GM23338 (cell line): ENCODE measurements at regions not wholly inside any gene's neighbourhood (a gene's known extent, or its start where the extent isn't known, plus 50 kb on each side); places are given as distances from the start of the nearest gene placed in this dataset.

ENCODE experiments used
- ATAC-seq: fragments of 200-7000 bp; cut with Tn5 transposase; 3 replicates; pipeline ENCODE4 v1.9.1; 2020
- DNase-seq: peaks from one replicate; pipeline ENCODE4 v3.0.0-alpha.2; 2015; ENCODE audit warnings: low spot score
- H2AFZ ChIP-seq: fragments of 200-600 bp; sonication (generic); 2 replicates; pipeline ENCODE4 v1.8.0; 2016; ENCODE audit warnings: antibody characterized with exemption, mild to moderate bottlenecking, moderate library complexity
- H3F3A ChIP-seq: fragments of 200-600 bp; sonication (generic); replicated peaks from 2 replicates; pipeline ENCODE4 v1.8.0; 2017; ENCODE audit warnings: antibody characterized with exemption, mixed run types, low read depth
- H3K27ac ChIP-seq: fragments of 200-600 bp; sonication (generic); 2 replicates; pipeline ENCODE4 v1.6.1; 2016; ENCODE audit warnings: low read depth
- H3K27me3 ChIP-seq: fragments of 200-600 bp; sonication (generic); 2 replicates; pipeline ENCODE4 v1.8.0; 2016; ENCODE audit warnings: mild to moderate bottlenecking, mixed run types, moderate library complexity; ENCODE audit not compliant: insufficient read depth
- H3K36me3 ChIP-seq: fragments of 200-600 bp; sonication (generic); 2 replicates; pipeline ENCODE4 v1.8.0; 2016; ENCODE audit warnings: mild to moderate bottlenecking; ENCODE audit not compliant: insufficient read depth
- H3K4me1 ChIP-seq: fragments of 200-600 bp; sonication (generic); 2 replicates; pipeline ENCODE4 v1.8.0; 2016; ENCODE audit warnings: mild to moderate bottlenecking, moderate library complexity; ENCODE audit not compliant: insufficient read depth
- H3K4me2 ChIP-seq: fragments of 200-600 bp; sonication (generic); 2 replicates; pipeline ENCODE4 v1.7.1; 2017; ENCODE audit warnings: mixed run types
- H3K4me3 ChIP-seq: fragments of 200-600 bp; sonication (generic); 2 replicates; pipeline ENCODE4 v1.6.1; 2016; ENCODE audit warnings: mixed run types
- H3K79me2 ChIP-seq: fragments of 200-600 bp; sonication (generic); replicated peaks from 2 replicates; pipeline ENCODE4 v1.8.0; 2017; ENCODE audit warnings: mild to moderate bottlenecking; ENCODE audit not compliant: insufficient read depth
- H3K9me2 ChIP-seq: fragments of 200-600 bp; sonication (generic); 2 replicates; pipeline ENCODE4 v1.8.0; 2017; ENCODE audit not compliant: insufficient read depth
- H4K20me1 ChIP-seq: fragments of 200-600 bp; sonication (generic); replicated peaks from 2 replicates; pipeline ENCODE4 v1.8.0; 2017; ENCODE audit warnings: mild to moderate bottlenecking; ENCODE audit not compliant: insufficient read depth
- H3K27ac Mint-ChIP-seq: 2 replicates; pipeline ENCODE4 v1.8.0; 2020; ENCODE audit warnings: inconsistent platforms, mild to moderate bottlenecking, moderate library complexity, mixed read lengths
- H3K27me3 Mint-ChIP-seq: 3 replicates; pipeline ENCODE4 v1.8.0; 2022; ENCODE audit warnings: low read depth, mild to moderate bottlenecking, moderate library complexity, mixed read lengths, inconsistent platforms; ENCODE audit not compliant: insufficient read depth, poor library complexity
- H3K36me3 Mint-ChIP-seq: 3 replicates; pipeline ENCODE4 v1.8.0; 2021; ENCODE audit warnings: low read depth, mild to moderate bottlenecking, inconsistent platforms, moderate library complexity, mixed read lengths
- H3K4me1 Mint-ChIP-seq: 3 replicates; pipeline ENCODE4 v1.8.0; 2020; ENCODE audit warnings: mild to moderate bottlenecking, inconsistent platforms, mixed read lengths
- H3K4me3 Mint-ChIP-seq: 3 replicates; pipeline ENCODE4 v1.8.0; 2021; ENCODE audit warnings: moderate library complexity, mild to moderate bottlenecking, inconsistent platforms, mixed read lengths
- H3K9me3 Mint-ChIP-seq: 3 replicates; pipeline ENCODE4 v1.8.0; 2020; ENCODE audit warnings: moderate library complexity, mild to moderate bottlenecking, inconsistent platforms, mixed read lengths
- ETS1 ChIP-seq: IDR thresholded peaks from 2 replicates; pipeline ENCODE4 v1.6.1; 2016; ENCODE audit warnings: antibody characterized with exemption
- EZH2phosphoT487 ChIP-seq: fragments of 200-600 bp; sonication (generic); IDR thresholded peaks from one replicate; pipeline ENCODE4 v1.8.1; 2018; ENCODE audit warnings: antibody characterized with exemption; ENCODE audit not compliant: unreplicated experiment
- NANOG ChIP-seq: IDR thresholded peaks from 2 replicates; pipeline ENCODE4 v1.6.1; 2016; ENCODE audit warnings: antibody characterized with exemption, borderline replicate concordance
- POLR2AphosphoS5 ChIP-seq: IDR thresholded peaks from 2 replicates; pipeline ENCODE4 v1.6.1; 2016; ENCODE audit warnings: antibody characterized with exemption, low read depth
- REST ChIP-seq: IDR thresholded peaks from one replicate; pipeline ENCODE4 v1.6.1; 2018; ENCODE audit warnings: antibody characterized with exemption; ENCODE audit not compliant: unreplicated experiment
- STAT1 ChIP-seq: IDR thresholded peaks from one replicate; pipeline ENCODE4 v1.6.1; 2016; ENCODE audit warnings: antibody characterized with exemption; ENCODE audit not compliant: unreplicated experiment
- ZNF331 ChIP-seq: fragments of 250-450 bp; sonication (Bioruptor Pico); IDR thresholded peaks from 2 replicates; pipeline ENCODE4 v1.5.0; 2020; ENCODE audit warnings: low read depth, mild to moderate bottlenecking, moderate library complexity
- ZNF462 ChIP-seq: fragments of 250-450 bp; sonication (Bioruptor Pico); IDR thresholded peaks from 2 replicates; pipeline ENCODE4 v1.5.0; 2020; ENCODE audit warnings: mild to moderate bottlenecking, moderate library complexity

- TF ChIP-seq ZNF462, result no peak
Observed at GRCh38 chr5:67878933-67879332, 336.6 kb upstream of the PIK3R1 start (continued).

- Histone ChIP-seq H3K79me2 (no peaks in the 10 kb centered on the region), H3K4me3 (no peak overlapping the region), H3K27me3 (no peaks in the 10 kb centered on the region), H3K4me1 (no peaks in the 10 kb centered on the region), H3K36me3 (no peaks in the 10 kb centered on the region), H2AFZ (no peak overlapping the region), H3K27ac (no peak overlapping the region), H3K4me2 (no peak overlapping the region), H3F3A (no peaks in the 10 kb centered on the region), H3K9me2 (0 out of 2 replicates have a peak, but pooled peaks cover 6% of the 10 kb centered on the region), H4K20me1 (no peaks in the 10 kb centered on the region)
- Mint-ChIP-seq H3K36me3 (no peaks in the 10 kb centered on the region), H3K9me3 (no peaks in the 10 kb centered on the region), H3K4me3 (no peak overlapping the region), H3K4me1 (no peaks in the 10 kb centered on the region), H3K27ac (no peak overlapping the region), H3K27me3 (no peaks in the 10 kb centered on the region)
- ATAC-seq (no peak), DNase-seq (no peak)
- no peak for TF ChIP-seq ZNF331 (CRISPR knock-in tag)
- no peak for TF ChIP-seq POLR2AphosphoS5
- no peak for TF ChIP-seq EZH2phosphoT487
- TF ChIP-seq REST, result no peak
- TF ChIP-seq NANOG, result no peak
- TF ChIP-seq STAT1, result no peak
- no peak for TF ChIP-seq ETS1
Observed at GRCh38 chr5:67876371-67876770, 339.2 kb upstream of the PIK3R1 start.
